ENCODE measurements at regions not wholly inside any gene's neighbourhood (a gene's known extent, or its start where the extent isn't known, plus 50 kb on each side); places are given as distances from the start of the nearest gene placed in this dataset.

DNA sequence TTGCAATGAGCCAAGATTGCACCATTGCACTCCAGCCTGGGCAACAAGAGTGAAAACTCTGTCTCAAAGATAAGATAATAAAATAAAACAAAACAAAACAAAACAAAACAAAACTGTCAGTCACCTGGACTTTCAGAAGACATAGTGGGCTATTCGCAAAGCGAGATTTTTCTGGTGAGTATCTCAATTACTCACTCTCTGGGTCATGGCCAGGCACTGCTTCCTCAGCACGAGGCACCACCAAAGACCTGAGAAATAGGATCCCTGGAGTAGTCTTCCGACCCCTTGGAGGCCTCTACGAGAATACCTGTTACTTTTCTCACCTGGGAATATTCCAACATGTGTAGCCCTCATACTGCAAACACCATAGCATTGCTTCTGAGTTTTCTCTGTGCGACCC lies 201.7 kb upstream of the ZNF618 start:
- H3K9ac ChIP-seq (ENCODE audit: low read length): peak overlapping the region; percentile 75
- H3K79me2 ChIP-seq (ENCODE audit: insufficient read depth, low read length): no peaks in the 10 kb centered on the region
- Mint-ChIP-seq H3K27me3 (ENCODE audit: low read depth, unreplicated experiment) (no peaks in the 10 kb centered on the region), H3K4me1 (ENCODE audit: low read depth, unreplicated experiment) (peaks cover 31% of the 10 kb centered on the region), H3K27ac (ENCODE audit: unreplicated experiment) (peak overlapping the region; percentile 93), H3K4me3 (ENCODE audit: unreplicated experiment) (no peak overlapping the region), H3K9me3 (ENCODE audit: unreplicated experiment) (peaks cover 8% of the 10 kb centered on the region), H3K36me3 (ENCODE audit: low read depth, unreplicated experiment) (peaks cover 3% of the 10 kb centered on the region)
- peaks cover 37% of the 10 kb centered on the region for H3K4me1 ChIP-seq (ENCODE audit: insufficient read depth, low read length)
- H3K9me3 ChIP-seq (ENCODE audit: insufficient read depth, low read depth, low read length): peaks cover 3% of the 10 kb centered on the region
- peak overlapping the region; percentile 93 for H3K27ac ChIP-seq (ENCODE audit: low read depth, low read length)
- H3K4me3 ChIP-seq (ENCODE audit: insufficient read depth, low read depth, low read length): no peak overlapping the region
- no peak overlapping the region for H2AFZ ChIP-seq (ENCODE audit: low read depth, low read length)
- no peak for FAIRE-seq
- H4K20me1 ChIP-seq (ENCODE audit: insufficient read depth, low read length): no peaks in the 10 kb centered on the region
- H3K4me2 ChIP-seq (ENCODE audit: low read length): peak overlapping the region; percentile 57
- H3K36me3 ChIP-seq (ENCODE audit: insufficient read depth, low read length): no peaks in the 10 kb centered on the region
- H3K27me3 ChIP-seq (ENCODE audit: insufficient read depth, low read length): no peaks in the 10 kb centered on the region
- DNase-seq (ENCODE audit: low read depth): peak; percentile 74
- no peak for TF ChIP-seq CTCF (IDR thresholded peaks at IDR 0.05; ENCODE audit: insufficient read depth, low read depth, low read length)
- TF ChIP-seq EZH2 (IDR thresholded peaks at IDR 0.05; ENCODE audit: insufficient read depth, low read length): no peak

DNA sequence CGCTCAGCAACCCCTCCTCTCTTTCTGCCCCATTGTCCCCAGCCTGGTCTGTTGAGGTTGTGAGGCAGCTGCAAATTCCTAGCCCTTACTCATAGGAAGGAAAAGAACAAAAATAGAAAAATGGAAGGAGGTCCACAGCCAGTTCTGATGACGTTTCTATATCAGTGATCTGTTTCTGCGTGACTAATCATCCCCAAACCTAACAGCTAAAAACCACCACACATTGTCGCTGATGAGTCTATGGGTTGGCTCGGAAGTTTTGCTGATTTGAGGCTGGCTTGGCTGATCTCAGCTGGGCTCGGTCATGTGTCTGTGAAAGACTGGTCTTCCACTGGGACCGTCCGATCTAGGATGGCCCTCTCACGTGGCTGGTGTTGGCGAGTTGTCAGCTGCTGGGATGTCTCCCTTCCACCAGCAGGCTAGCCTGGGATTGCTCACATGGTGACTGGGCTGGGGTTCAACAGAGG lies 200.6 kb upstream of the ZNF618 start:
- peaks cover 31% of the 10 kb centered on the region for H3K4me1 Mint-ChIP-seq (ENCODE audit: low read depth, unreplicated experiment)
- peak; percentile 99 for FAIRE-seq

More for the DNA sequence above, 200.6 kb upstream of the ZNF618 start:
- Histone ChIP-seq H3K36me3 (ENCODE audit: insufficient read depth, low read length) (no peaks in the 10 kb centered on the region), H3K4me3 (ENCODE audit: insufficient read depth, low read depth, low read length) (no peak overlapping the region), H3K27ac (ENCODE audit: low read depth, low read length) (peak overlapping the region; percentile 93), H4K20me1 (ENCODE audit: insufficient read depth, low read length) (no peaks in the 10 kb centered on the region), H3K4me1 (ENCODE audit: insufficient read depth, low read length) (peaks cover 37% of the 10 kb centered on the region), H3K79me2 (ENCODE audit: insufficient read depth, low read length) (no peaks in the 10 kb centered on the region), H3K4me2 (ENCODE audit: low read length) (peak overlapping the region; percentile 57), H3K9me3 (ENCODE audit: insufficient read depth, low read depth, low read length) (peaks cover 3% of the 10 kb centered on the region), H3K27me3 (ENCODE audit: insufficient read depth, low read length) (no peaks in the 10 kb centered on the region), H3K9ac (ENCODE audit: low read length) (peak overlapping the region; percentile 75), H2AFZ (ENCODE audit: low read depth, low read length) (peak overlapping the region; percentile 41)
- Mint-ChIP-seq H3K9me3 (ENCODE audit: unreplicated experiment) (peaks cover 2% of the 10 kb centered on the region), H3K27me3 (ENCODE audit: low read depth, unreplicated experiment) (no peaks in the 10 kb centered on the region), H3K36me3 (ENCODE audit: low read depth, unreplicated experiment) (peaks cover 3% of the 10 kb centered on the region), H3K27ac (ENCODE audit: unreplicated experiment) (peak overlapping the region; percentile 93), H3K4me3 (ENCODE audit: unreplicated experiment) (no peak overlapping the region)
- peak; percentile 99 for DNase-seq (ENCODE audit: low read depth)
- no peak for TF ChIP-seq EZH2 (IDR thresholded peaks at IDR 0.05; ENCODE audit: insufficient read depth, low read length)
- no peak for TF ChIP-seq CTCF (IDR thresholded peaks at IDR 0.05; ENCODE audit: insufficient read depth, low read depth, low read length)

Data from astrocyte (in vitro differentiated cells and primary cell).